Activated CD8-positive, alpha-beta T cell treated with anti-CD3 and anti-CD28 coated beads, Interleukin-2, amount 10 ng/mL, durations not matched to agents 7 days and 5 days (primary cell): ENCODE measurements at regions not wholly inside any gene's neighbourhood (a gene's known extent, or its start where the extent isn't known, plus 50 kb on each side); places are given as distances from the start of the nearest gene placed in this dataset.
"Not testable (repeated sequence)": the region's sequence is repeated elsewhere in the genome, so short reads cannot be mapped to it uniquely, and the experiment has no call there.

ENCODE experiments used
- ATAC-seq: fragments of 150-1000 bp; cut with Tn5 transposase; one replicate; pipeline ENCODE4 v1.10.0; 2021; ENCODE audit warnings: moderate library complexity
- CTCF ChIA-PET: fragments of 350-600 bp; sonication (Branson Sonifier 250); formaldehyde crosslinking; loops from one replicate; lab custom pipeline; 2021; ENCODE audit warnings: antibody characterized with exemption; lab: Charles Lee
- POLR2A ChIA-PET: fragments of 350-600 bp; sonication (Branson Sonifier 250); formaldehyde crosslinking; loops from one replicate; lab custom pipeline; 2021; ENCODE audit warnings: antibody characterized with exemption; lab: Charles Lee
- DNase-seq: peaks from one replicate; pipeline ENCODE4 v3.0.0-alpha.2; 2020
- H3K27ac Mint-ChIP-seq: one replicate; pipeline ENCODE4 v1.8.0; 2021; ENCODE audit warnings: mild to moderate bottlenecking, mixed read lengths
- H3K27me3 Mint-ChIP-seq: one replicate; pipeline ENCODE4 v1.8.0; 2021; ENCODE audit warnings: low read depth, mixed read lengths
- H3K36me3 Mint-ChIP-seq: one replicate; pipeline ENCODE4 v1.8.0; 2021; ENCODE audit warnings: low read depth, mixed read lengths
- H3K4me1 Mint-ChIP-seq: one replicate; pipeline ENCODE4 v1.8.0; 2021; ENCODE audit warnings: low read depth, mixed read lengths
- H3K4me3 Mint-ChIP-seq: one replicate; pipeline ENCODE4 v1.8.0; 2021; ENCODE audit warnings: mild to moderate bottlenecking, mixed read lengths
- H3K9me3 Mint-ChIP-seq: one replicate; pipeline ENCODE4 v1.8.0; 2022; ENCODE audit warnings: mixed read lengths; ENCODE audit not compliant: insufficient read depth

DNA sequence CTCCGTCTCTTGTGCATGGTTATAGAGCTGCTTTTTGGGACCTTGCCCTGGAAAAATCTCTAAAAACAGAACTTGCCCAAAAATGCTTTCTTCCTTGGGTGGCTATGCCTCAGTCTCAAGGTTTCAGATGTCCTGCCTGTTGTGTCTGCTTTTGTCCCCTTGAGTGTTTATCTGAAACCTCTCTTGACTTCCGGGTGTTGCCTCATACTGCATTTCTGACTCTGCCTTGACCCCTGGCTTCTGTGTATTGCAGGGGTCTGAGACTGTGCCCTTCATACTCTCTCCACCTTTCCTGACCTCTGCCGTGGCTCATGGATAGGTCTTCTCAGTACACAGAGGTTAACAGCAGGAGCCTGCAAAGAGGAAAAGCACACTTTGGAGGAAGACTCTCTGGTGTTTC lies 124.8 kb upstream of the NTF3 start:
- H3K4me1 Mint-ChIP-seq: no peaks in the 10 kb centered on the region
- H3K4me3 Mint-ChIP-seq: no peak overlapping the region
- DNase-seq: no peak
- ATAC-seq: no peak
- CTCF ChIA-PET: no interaction called here
- no peaks in the 10 kb centered on the region for H3K9me3 Mint-ChIP-seq
- POLR2A ChIA-PET: no interaction called here
- no peaks in the 10 kb centered on the region for H3K36me3 Mint-ChIP-seq
- H3K27me3 Mint-ChIP-seq: no peaks in the 10 kb centered on the region
- H3K27ac Mint-ChIP-seq: no peak overlapping the region

DNA sequence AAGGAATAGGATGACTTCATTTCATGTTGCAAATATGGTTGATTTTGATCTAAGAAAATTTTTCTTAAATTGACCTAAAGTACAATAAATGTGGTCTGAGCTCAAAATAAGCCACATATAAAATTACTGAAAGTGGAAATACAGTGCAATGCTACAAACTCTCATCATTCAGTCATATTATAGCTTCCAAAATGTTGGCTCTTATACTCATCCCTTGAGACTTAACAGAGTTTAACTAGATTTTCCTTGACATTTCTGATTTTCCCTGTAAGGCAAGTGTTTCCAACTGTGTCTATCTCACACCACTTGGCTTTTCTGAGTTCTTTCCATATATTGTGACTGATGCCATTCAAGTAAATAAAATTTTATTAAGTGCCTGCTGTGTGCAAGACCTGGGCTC lies 123.7 kb upstream of the NTF3 start:
- POLR2A ChIA-PET: no interaction called here
- Mint-ChIP-seq H3K27ac (no peak overlapping the region), H3K27me3 (no peaks in the 10 kb centered on the region), H3K4me3 (no peak overlapping the region), H3K9me3 (no peaks in the 10 kb centered on the region), H3K4me1 (no peaks in the 10 kb centered on the region), H3K36me3 (no peaks in the 10 kb centered on the region)
- ATAC-seq (no peak), DNase-seq (no peak)
- CTCF ChIA-PET: no interaction called here

DNA sequence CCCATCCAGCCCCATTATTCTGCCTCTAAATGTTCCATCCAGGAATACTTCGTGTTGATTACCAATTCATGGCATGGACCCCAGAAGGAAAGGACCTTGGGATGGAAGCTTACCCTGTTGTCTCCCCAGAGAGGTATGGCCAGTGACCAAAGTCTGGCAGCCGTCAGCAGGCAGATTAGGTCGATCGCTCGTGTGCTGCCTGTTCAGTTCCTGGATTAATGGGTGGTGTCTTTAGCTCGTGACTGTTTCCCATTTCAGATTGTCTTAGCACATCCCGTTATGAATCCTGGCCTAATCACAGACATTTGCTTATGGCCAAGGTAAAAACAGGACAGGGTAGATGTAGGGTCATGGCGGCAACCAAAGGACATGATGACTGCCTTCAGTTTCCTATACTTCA lies 122.9 kb upstream of the NTF3 start:
- ATAC-seq: no peak
- Mint-ChIP-seq H3K27me3 (no peaks in the 10 kb centered on the region), H3K36me3 (no peaks in the 10 kb centered on the region), H3K4me1 (no peaks in the 10 kb centered on the region), H3K4me3 (no peak overlapping the region), H3K27ac (no peak overlapping the region), H3K9me3 (no peaks in the 10 kb centered on the region)
- CTCF ChIA-PET: no interaction called here
- POLR2A ChIA-PET: no interaction called here
- no peak for DNase-seq

DNA sequence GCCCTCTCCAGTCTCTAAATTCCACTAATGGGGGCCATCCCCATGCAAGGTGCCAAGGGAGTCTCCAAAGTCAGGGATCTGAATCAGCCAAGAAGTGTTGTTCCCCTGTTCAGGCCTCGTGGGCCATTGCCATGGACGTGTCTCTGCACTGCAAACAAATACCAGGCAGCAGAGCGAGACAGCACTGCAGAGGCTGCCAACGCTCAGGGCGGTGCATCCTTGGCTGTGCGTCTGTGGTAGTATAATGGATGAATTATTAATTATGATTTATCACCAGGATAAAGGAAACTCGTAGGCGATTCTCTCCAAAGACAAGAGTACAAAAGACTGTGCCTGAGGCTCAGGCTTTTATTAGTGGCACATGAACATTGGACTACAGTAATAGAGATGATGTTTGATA lies 122.3 kb upstream of the NTF3 start:
- CTCF ChIA-PET: no interaction called here
- H3K36me3 Mint-ChIP-seq: no peaks in the 10 kb centered on the region
- H3K9me3 Mint-ChIP-seq: no peaks in the 10 kb centered on the region
- ATAC-seq: no peak
- POLR2A ChIA-PET: no interaction called here
- H3K4me1 Mint-ChIP-seq: no peaks in the 10 kb centered on the region
- DNase-seq: no peak
- H3K27ac Mint-ChIP-seq: no peak overlapping the region
- no peak overlapping the region for H3K4me3 Mint-ChIP-seq
- no peaks in the 10 kb centered on the region for H3K27me3 Mint-ChIP-seq

DNA sequence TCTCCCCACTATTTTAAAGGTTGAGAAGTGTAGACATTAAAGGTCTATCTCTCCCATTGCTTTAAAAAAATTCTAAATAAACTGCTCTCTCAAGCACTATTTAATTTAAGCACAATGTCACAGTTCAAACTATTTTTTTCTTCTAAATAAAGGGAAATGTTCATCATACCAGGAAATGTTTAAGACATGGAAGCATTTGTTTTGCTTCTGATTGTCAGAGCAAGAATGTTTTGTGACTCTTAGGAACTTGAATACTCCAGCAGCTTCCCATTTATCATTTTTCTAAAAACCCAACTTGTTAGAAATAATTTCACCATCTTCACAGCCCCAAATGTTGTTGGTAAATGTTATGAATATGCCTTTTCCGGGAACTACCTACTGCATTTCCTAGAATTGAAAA lies 121.8 kb upstream of the NTF3 start:
- no peaks in the 10 kb centered on the region for H3K4me1 Mint-ChIP-seq
- DNase-seq: no peak
- H3K27me3 Mint-ChIP-seq: no peaks in the 10 kb centered on the region
- no peaks in the 10 kb centered on the region for H3K9me3 Mint-ChIP-seq
- no peaks in the 10 kb centered on the region for H3K36me3 Mint-ChIP-seq
- no peak for ATAC-seq
- POLR2A ChIA-PET: no interaction called here
- H3K4me3 Mint-ChIP-seq: no peak overlapping the region
- H3K27ac Mint-ChIP-seq: no peak overlapping the region
- CTCF ChIA-PET: no interaction called here

DNA sequence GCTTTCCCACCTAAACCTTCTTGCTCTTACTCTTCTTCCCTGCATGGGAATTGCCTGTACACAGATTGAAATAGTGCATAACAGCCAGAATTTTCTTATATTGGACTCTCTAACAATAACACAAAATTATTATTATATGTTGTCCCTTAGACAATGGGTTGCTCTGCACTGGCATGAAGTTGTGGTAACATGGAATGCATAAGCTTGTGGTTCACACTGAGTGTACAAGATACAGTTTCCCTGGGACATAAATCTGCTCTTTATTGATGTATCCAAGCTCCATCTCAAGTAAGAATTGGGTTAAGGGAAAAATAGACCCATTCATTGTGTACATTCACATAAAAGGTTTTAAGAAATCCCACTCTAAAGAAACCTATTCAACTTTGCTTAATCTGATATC lies 114.4 kb upstream of the NTF3 start:
- H3K27ac Mint-ChIP-seq: no peak overlapping the region

DNA sequence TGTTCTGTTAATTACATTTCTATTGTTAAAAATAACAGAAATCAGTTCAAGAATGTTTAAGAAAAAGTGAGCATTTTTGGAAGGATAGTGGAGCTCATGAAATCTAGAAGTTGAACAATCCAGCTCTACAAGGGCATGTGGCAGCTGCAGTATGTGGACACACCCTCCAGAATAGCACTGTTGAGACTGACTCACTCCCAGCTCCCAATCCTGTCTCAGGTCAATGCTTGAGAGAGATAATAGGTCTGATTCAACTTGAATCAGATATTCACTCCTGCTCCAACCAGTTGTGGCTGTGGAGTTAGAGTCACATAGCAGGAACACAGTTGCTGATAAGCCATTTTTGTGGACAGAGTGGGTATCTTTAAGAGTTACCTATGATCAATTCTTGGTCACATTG lies 113.0 kb upstream of the NTF3 start:
- H3K4me1 Mint-ChIP-seq: no peaks in the 10 kb centered on the region
- POLR2A ChIA-PET: no interaction called here
- no peak overlapping the region for H3K4me3 Mint-ChIP-seq
- H3K36me3 Mint-ChIP-seq: no peaks in the 10 kb centered on the region
- DNase-seq: no peak
- ATAC-seq: no peak
- CTCF ChIA-PET: no interaction called here
- no peak overlapping the region for H3K27ac Mint-ChIP-seq
- no peaks in the 10 kb centered on the region for H3K9me3 Mint-ChIP-seq
- H3K27me3 Mint-ChIP-seq: peaks cover 10% of the 10 kb centered on the region

More for the DNA sequence above, 114.4 kb upstream of the NTF3 start:
- ATAC-seq: no peak
- DNase-seq: no peak
- Mint-ChIP-seq H3K36me3 (no peaks in the 10 kb centered on the region), H3K4me1 (no peaks in the 10 kb centered on the region), H3K9me3 (no peaks in the 10 kb centered on the region), H3K27me3 (peaks cover 7% of the 10 kb centered on the region), H3K4me3 (no peak overlapping the region)
- ChIA-PET POLR2A (no interaction called here), CTCF (no interaction called here)

DNA sequence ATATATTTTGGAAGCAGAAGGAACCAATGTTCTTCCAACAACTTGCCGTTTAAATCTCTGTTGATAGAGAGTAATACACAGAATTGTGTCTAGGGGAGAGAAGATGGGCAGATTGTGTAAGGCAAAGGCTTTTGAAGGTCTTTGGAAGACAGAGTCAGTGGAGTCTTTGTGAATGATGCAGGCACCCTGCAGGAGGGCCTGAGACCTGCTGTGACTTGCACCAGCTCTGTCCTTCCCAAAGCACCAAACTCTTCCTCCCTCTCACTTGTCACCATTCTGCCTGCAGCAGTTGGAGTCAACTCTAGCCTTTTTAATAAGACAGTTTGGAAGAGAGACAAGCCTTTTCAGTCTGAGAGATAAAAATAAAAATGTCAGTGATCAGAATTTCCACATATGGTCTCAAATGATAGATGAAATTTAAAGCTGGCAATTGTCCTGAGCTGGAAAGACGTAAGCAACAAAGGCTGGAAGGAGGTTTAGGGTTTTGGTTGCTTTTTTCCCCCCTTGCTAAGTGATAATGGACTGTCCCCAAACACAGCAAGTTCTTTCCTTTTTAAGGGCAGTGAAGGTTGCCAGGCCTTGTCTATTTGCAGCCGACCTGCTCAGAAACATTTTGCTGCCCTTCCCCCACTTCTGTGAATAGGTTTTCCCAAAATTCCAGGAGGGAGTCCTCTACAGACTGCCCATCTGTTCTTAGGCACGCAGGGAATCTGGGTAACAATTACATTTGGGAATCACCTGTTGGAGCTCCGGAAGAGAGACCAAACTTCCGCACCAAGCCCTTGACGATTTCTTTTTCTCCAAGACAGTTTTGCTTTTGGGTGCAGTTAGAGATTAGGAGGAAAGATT lies 103.0 kb upstream of the NTF3 start:
- H3K27me3 Mint-ChIP-seq: no peaks in the 10 kb centered on the region
- H3K9me3 Mint-ChIP-seq: no peaks in the 10 kb centered on the region
- no peak overlapping the region for H3K27ac Mint-ChIP-seq
- no peaks in the 10 kb centered on the region for H3K4me1 Mint-ChIP-seq
- H3K4me3 Mint-ChIP-seq: no peak overlapping the region
- ChIA-PET CTCF (interaction anchor here (0.8 kb wide), 1 partner anchor 463 kb away, joined by 3 read pairs; no protein-coding TSS in a partner anchor), POLR2A (interaction anchor here (0.6 kb wide), 1 partner anchor 747 kb away, joined by 3 read pairs; no protein-coding TSS in a partner anchor)
- DNase-seq (no peak), ATAC-seq (no peak)
- no peaks in the 10 kb centered on the region for H3K36me3 Mint-ChIP-seq

DNA sequence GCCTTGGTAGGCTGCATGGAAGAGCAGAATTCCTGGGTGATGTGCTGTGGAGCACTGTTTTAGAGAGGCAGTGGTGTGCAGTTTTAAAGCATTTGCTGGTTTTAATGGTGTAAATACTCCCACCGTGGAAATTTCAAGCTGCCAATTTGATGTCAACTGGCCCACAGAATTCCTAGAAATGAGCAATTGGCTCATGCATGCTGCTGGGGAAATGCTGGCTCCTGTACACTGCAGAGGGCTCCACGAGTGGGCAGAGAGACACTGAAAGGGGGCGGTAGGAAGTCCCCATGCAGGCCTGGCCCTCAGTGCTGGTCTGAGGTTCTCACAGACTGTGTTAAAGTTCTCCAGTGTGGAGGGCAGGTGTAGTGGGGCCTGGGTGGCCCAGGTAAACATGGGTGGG lies 99.4 kb upstream of the NTF3 start:
- ChIA-PET POLR2A (no interaction called here), CTCF (no interaction called here)
- H3K27me3 Mint-ChIP-seq: no peaks in the 10 kb centered on the region
- H3K36me3 Mint-ChIP-seq: no peaks in the 10 kb centered on the region
- no peaks in the 10 kb centered on the region for H3K9me3 Mint-ChIP-seq
- DNase-seq: no peak
- no peak for ATAC-seq
- no peaks in the 10 kb centered on the region for H3K4me1 Mint-ChIP-seq
- no peak overlapping the region for H3K27ac Mint-ChIP-seq
- no peak overlapping the region for H3K4me3 Mint-ChIP-seq

DNA sequence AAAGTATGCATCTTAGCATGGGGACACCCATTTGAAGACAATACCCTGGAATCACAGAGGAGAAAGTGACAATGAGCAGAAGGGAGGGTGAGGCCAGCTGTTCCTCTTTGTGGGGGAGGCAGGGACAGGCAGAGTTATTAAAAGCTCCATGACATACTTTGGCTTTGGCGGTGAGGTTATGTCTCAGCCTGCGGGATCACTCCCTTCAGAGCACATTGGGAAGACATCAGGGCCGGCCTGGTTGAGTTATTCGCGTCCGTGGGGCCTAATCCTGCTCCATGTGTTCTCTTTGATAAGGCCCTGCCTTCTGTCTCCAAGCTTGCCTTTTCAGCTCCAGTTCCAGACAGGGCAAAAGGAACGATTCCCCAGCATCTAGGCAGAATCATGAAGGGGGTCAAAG lies 98.8 kb upstream of the NTF3 start:
- no peaks in the 10 kb centered on the region for H3K36me3 Mint-ChIP-seq
- no peak overlapping the region for H3K27ac Mint-ChIP-seq
- no peak for DNase-seq
- H3K4me1 Mint-ChIP-seq: no peaks in the 10 kb centered on the region
- H3K27me3 Mint-ChIP-seq: no peaks in the 10 kb centered on the region
- no peak for ATAC-seq
- CTCF ChIA-PET: no interaction called here
- H3K4me3 Mint-ChIP-seq: no peak overlapping the region
- POLR2A ChIA-PET: no interaction called here
- no peaks in the 10 kb centered on the region for H3K9me3 Mint-ChIP-seq

DNA sequence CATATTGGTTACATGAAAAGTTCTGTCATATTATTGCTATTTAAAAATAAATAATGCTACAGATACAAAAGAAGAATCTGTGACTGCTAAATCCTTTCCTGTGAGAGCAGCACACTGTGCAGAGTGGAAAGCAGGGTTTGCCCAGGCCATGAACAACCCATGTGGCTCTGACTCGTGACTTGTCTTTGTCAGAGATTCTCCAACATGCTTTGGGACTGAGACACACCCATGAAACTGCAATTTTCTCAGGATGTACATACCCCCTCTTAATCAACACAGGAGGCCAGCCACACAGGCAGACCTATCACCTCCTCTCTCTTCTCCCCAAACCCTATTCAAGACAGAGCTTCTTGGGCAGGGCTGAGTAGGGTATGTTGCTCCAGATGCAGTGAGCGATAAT lies 96.8 kb upstream of the NTF3 start:
- H3K36me3 Mint-ChIP-seq: no peaks in the 10 kb centered on the region
- H3K9me3 Mint-ChIP-seq: no peaks in the 10 kb centered on the region
- no peak overlapping the region for H3K27ac Mint-ChIP-seq
- no peak for ATAC-seq
- no peak for DNase-seq
- ChIA-PET POLR2A (no interaction called here), CTCF (no interaction called here)
- no peaks in the 10 kb centered on the region for H3K27me3 Mint-ChIP-seq
- H3K4me3 Mint-ChIP-seq: no peak overlapping the region
- H3K4me1 Mint-ChIP-seq: no peaks in the 10 kb centered on the region

DNA sequence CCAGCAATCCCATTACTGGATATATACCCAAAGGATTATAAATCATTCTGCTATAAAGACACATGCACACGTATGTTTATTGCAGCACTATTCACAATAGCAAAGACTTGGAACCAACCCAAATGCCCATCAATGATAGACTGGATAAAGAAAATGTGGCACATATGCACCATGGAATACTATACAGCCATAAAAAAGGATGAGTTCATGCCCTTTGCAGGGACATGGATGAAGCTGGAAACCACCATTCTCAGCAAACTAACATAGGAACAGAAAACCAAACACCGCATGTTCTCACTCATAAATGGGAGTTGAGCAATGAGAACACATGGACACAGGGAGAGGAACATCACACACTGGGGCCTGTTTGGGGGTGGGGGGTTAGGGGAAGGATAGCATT lies 90.8 kb upstream of the NTF3 start:
- POLR2A ChIA-PET, ATAC-seq, H3K27me3 Mint-ChIP-seq, DNase-seq, H3K9me3 Mint-ChIP-seq, H3K36me3 Mint-ChIP-seq, H3K27ac Mint-ChIP-seq, H3K4me3 Mint-ChIP-seq, CTCF ChIA-PET, H3K4me1 Mint-ChIP-seq: not testable (repeated sequence)

DNA sequence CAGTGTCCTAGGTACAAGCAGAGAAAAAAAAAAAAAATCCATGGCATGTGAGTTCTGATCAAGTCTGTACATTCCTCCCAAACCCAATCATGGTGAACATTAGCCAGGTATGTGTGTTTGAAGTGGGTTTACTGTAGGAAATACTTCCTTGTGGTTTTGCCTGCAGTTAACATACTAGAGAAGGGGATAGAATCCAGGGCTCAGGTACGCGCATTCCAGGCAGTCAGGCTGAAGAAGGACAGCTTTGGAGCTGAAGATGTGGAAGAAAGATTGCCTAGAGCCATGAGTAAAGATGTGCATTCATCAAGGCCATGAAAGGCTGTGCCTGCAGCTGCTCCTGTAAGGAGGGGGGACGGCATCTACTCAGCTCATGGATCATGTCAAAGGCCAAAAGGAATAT lies 88.2 kb upstream of the NTF3 start:
- no peak overlapping the region for H3K4me3 Mint-ChIP-seq
- H3K9me3 Mint-ChIP-seq: no peaks in the 10 kb centered on the region
- no peaks in the 10 kb centered on the region for H3K36me3 Mint-ChIP-seq
- no peak overlapping the region for H3K27ac Mint-ChIP-seq
- ATAC-seq (no peak), DNase-seq (no peak)
- no peaks in the 10 kb centered on the region for H3K4me1 Mint-ChIP-seq
- ChIA-PET CTCF (no interaction called here), POLR2A (no interaction called here)
- peaks cover 3% of the 10 kb centered on the region for H3K27me3 Mint-ChIP-seq
